GM21825 (cell line): ENCODE measurements at regions not wholly inside any gene's neighbourhood (a gene's known extent, or its start where the extent isn't known, plus 50 kb on each side); places are given as distances from the start of the nearest gene placed in this dataset.
A peak's percentile ranks its signal among the peaks of the same experiment; 100 is the strongest.
"Not testable (repeated sequence)": the region's sequence is repeated elsewhere in the genome, so short reads cannot be mapped to it uniquely, and the experiment has no call there.

Source experiments
- ATAC-seq: cut with Tn5 transposase; IDR thresholded peaks from one replicate; pipeline ENCODE4 v1.9.1; 2021; ENCODE audit warnings: mild to moderate bottlenecking, moderate library complexity; ENCODE audit not compliant: unreplicated experiment

DNA sequence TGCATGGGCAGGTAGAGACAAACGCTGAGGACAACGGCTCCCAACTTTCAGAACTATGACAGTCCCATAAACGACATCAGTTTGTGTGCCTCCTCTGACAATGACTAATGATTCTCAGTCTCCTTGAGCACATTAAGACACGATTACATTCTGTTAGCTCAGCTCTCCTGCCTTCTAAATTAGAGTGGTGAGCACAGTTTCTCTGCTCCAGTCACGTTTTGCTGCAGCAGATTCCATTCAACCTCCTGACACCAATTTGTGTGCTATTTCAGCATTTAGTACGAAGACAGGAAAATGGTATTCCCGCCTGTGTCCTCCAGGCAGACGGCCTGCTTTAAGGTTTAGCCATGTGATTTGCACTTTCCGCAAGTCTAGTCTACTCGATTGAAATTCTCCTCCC is 458.4 kb upstream of the CFAP20DC start:
- no peak for ATAC-seq

- ATAC-seq: no peak
Observed at GRCh38 chr3:59506191-59506590, 456.4 kb upstream of the CFAP20DC start.

DNA sequence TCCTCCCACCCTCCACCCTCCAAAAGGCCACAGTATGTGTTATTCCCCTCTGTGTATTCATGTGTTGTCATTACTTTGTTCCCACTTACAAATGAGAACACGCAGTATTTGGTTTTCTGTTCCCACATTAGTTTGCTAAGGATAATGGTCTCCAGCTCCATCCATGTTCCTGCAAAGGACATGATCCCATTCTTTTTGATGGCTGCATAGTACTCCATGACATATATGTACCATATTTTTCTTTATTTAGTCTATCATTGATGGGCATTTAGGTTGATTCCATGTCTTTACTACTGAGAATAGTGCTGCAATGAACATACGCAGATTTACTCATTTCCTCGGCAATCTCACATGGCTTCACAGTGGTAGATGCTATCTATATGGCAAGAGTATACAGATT is 453.6 kb upstream of the CFAP20DC start:
- no peak for ATAC-seq

GRCh38 chr3:59502806-59503205 is 453.0 kb upstream of the CFAP20DC start:
- no peak for ATAC-seq

- ATAC-seq: no peak
Observed at GRCh38 chr3:59499954-59500353, 450.1 kb upstream of the CFAP20DC start.

DNA sequence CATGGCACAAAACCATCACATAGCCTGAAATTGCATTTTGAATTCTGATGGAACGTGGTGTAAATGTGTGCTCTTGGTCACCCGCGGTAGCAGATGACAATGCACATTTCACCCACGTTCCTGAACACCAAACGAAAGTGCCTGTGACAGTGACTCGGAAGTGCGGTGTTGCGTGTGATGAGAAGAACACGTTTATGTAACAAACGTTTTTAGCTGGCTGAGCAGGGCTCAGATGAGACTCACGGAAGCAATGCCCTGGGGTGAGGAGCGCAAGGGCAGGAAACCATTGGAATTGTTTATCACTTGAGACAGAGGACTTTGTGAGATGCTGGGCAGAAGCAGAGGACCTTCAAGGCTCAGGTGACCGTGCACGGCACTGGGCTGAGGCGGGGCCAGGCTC is 449.2 kb upstream of the CFAP20DC start:
- ATAC-seq: no peak

DNA sequence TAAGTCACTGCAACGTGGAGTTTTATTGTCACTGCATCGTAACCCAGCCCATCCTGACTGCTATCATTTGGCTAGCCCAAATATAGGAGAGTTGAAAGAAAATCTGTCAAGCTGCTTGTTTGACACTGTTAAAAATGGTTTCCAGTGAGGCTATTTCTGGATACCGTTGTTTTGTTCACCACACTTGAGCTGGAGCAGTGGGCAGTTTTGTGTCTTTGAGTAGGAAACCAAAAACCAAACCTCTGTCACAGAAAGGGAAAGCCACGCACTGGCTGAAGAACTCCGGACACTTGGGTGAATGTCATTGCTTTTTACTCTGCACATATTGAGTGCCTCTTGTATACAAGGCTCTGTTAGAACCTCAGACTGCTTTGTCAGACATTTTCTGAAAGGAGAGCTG is 446.4 kb upstream of the CFAP20DC start:
- ATAC-seq: no peak

- ATAC-seq: not testable (repeated sequence)
Observed at GRCh38 chr3:59494969-59495368, 445.1 kb upstream of the CFAP20DC start.

DNA sequence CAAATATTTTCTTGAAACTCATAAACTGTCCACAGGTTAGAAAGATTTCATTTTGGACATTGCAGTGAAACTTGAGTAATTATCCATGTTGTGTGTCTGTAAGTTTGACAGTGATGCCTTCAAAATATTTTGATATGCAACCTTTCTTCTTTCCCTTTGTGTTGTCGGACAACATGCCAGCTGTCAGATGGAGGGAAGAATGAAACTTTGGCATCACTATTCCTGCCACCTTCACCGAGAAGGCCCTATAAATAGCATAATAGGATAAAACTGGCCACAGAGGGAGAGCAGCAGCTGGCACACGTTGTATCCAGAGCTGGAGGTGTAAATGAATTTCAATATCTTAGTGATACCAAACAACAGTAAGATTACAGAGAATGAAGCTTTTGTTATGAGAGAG is 436.7 kb upstream of the CFAP20DC start:
- ATAC-seq: no peak

DNA sequence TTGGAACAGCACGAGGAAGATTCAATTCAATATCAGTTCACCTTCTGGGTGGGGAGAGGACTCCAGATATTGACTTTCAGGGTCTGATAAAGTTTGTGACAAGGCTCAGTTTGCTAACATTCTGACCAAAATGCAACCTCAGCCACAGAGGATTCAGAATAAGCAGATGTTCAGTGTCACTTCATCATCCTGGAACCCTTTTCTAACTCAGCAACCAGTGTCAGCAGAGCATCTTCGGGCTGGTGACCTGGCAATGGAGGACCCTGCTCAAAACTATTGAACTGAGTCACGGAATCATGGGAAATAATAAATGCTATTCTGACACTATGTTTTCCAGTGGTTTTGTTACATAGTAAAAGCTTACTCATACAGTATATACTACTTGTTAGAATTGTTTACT is 433.4 kb upstream of the CFAP20DC start:
- ATAC-seq: no peak

DNA sequence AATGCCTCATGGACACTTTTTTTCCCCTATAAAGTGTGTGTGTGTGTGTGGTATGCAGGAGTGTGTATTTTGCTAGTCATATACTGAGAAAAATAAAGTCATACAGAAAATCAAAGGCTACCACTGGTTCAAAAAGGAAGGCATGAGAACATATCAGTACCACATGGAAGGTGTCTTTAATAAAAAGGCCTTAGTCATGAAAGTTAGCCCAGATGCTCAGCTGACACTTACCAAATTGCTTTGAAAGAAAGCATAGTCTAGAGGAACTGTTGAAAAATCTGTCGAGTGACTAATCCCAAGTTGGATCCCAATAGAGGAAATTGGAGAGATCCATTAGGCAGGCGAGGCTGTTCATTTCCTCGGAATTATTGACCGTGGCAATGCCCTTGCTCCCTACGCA is 432.9 kb upstream of the CFAP20DC start:
- no peak for ATAC-seq

GRCh38 chr3:59481776-59482400 is 432.1 kb upstream of the CFAP20DC start:
- no peak for ATAC-seq

DNA sequence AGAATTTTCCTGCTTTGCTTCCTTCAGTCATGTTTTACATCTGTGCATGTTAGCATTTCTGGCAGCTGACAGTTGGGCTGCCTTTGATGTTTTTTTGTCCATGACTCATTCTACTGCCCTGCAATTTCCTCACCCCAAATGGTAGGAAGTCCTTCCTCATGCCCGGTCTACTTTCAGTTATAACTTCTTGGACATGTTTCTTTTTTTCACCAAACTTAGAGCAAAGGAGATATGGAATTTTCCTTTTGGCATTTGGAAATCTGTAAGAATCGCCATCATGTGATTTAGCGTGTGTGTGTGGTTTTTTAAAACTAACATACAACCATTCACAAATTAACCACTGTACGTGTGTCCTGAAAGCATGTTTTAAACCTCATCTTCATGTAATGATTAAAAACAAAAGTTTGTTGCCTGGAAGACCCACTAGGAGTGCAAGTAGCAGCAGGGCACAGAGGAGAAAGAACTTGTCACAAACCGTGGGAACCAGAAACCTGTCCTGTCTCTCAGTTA is 430.7 kb upstream of the CFAP20DC start:
- ATAC-seq: peak; percentile 65

- ATAC-seq: no peak
Observed at GRCh38 chr3:59473636-59474035, 423.8 kb upstream of the CFAP20DC start.

DNA sequence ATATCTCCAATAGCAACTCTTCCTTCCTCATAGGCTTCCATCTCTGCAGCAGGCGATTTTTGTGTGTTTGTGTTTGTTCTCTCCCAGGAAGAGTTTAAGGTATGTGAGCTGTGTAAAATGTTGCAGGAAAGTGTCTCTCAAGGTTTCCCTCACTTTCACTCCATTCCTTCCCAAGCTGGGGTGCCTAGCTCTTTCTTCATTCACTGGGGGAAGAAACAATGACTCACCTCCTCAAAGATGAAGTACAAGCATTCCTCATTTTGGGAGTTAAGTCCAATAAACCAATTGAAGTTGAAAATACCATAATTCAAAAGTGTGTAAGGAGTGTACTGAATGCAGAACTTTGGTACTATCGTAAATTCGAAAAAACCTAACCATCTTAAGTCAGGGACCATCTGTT is 422.7 kb upstream of the CFAP20DC start:
- ATAC-seq: no peak

GRCh38 chr3:59469948-59470723 is 420.3 kb upstream of the CFAP20DC start:
- ATAC-seq: no peak

- ATAC-seq: no peak
Observed at GRCh38 chr3:59467476-59467875, 417.7 kb upstream of the CFAP20DC start.

GRCh38 chr3:59464187-59464586 is 414.4 kb upstream of the CFAP20DC start:
- ATAC-seq: no peak

DNA sequence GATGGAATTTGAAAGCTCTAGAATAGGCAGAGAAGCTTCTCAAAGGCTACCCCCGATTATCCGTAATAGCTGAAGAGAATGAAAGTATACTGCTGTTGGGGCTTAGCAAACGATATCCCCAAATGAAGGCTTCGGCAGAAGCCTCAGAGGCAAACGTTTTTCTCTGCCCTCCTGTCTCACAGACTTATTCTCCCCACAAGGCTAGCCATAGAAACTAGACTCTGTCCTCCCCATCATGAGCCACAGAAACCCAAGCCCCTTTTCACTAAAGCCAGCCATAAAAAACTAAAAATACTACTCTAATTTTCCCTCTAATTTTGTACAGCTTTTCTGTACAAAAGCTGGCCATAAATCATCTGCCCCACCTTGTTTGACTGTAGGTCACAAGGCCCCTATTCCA is 413.4 kb upstream of the CFAP20DC start:
- no peak for ATAC-seq

DNA sequence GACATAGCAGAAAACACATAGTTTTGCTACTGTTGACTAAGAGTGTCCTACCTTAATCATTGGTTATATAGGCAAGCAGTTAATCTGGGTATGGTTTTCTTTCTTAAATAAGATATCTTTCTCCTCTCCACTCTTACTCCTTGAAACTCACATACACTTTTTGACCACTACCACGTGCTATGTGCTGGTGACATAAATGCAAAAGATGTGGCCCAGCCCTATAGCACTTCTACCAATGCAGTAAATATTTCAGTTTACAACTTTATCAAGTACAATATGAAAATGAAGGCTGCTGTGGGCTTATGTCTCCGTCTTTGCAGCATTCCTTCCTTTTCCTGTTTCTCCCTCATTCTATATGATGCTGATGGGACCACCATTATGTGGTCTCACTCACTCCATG is 410.2 kb upstream of the CFAP20DC start:
- no peak for ATAC-seq

- peak; percentile 93 for ATAC-seq
Observed at GRCh38 chr3:59456852-59457485, 407.1 kb upstream of the CFAP20DC start.
